ENCODE measurements at regions not wholly inside any gene's neighbourhood (a gene's known extent, or its start where the extent isn't known, plus 50 kb on each side); places are given as distances from the start of the nearest gene placed in this dataset.
"Not testable (repeated sequence)": the region's sequence is repeated elsewhere in the genome, so short reads cannot be mapped to it uniquely, and the experiment has no call there.

GRCh38 chr5:126115059-126115629 is 308.1 kb upstream of the GRAMD2B start:
- DNase-seq, result no peak
- intact Hi-C loops (cut with DNase I), result no loop called here

GRCh38 chr5:126117044-126117443 is 306.2 kb upstream of the GRAMD2B start:
- intact Hi-C loops (cut with DNase I), result no loop called here
- DNase-seq, result no peak

GRCh38 chr5:126119887-126120442 is 303.2 kb upstream of the GRAMD2B start:
- DNase-seq, result no peak
- intact Hi-C loops (cut with DNase I), result no loop called here

- intact Hi-C loops (cut with DNase I), result no loop called here
- DNase-seq, result no peak
These were observed 302.3 kb upstream of the GRAMD2B start for GRCh38 chr5:126120939-126121338.

GRCh38 chr5:126122942-126123341 is 300.3 kb upstream of the GRAMD2B start:
- DNase-seq, result no peak
- intact Hi-C loops (cut with DNase I), result no loop called here

- DNase-seq, result no peak
- intact Hi-C loops (cut with DNase I), result no loop called here
These were observed 298.4 kb upstream of the GRAMD2B start for GRCh38 chr5:126124706-126125345.

GRCh38 chr5:126125407-126125806 is 297.8 kb upstream of the GRAMD2B start:
- DNase-seq, result no peak
- intact Hi-C loops (cut with DNase I), result no loop called here

GRCh38 chr5:126126574-126126973 is 296.6 kb upstream of the GRAMD2B start:
- intact Hi-C loops (cut with DNase I), result no loop called here

GRCh38 chr5:126127371-126127770 is 295.8 kb upstream of the GRAMD2B start:
- DNase-seq; intact Hi-C loops (cut with DNase I): not testable (repeated sequence)

More at GRCh38 chr5:126126574-126126973, 296.6 kb upstream of the GRAMD2B start:
- no peak for DNase-seq

GRCh38 chr5:126129431-126129830 is 293.8 kb upstream of the GRAMD2B start:
- no peak for DNase-seq
- intact Hi-C loops (cut with DNase I), result no loop called here

- intact Hi-C loops (cut with DNase I), result no loop called here
- DNase-seq, result no peak
These were observed 289.8 kb upstream of the GRAMD2B start for GRCh38 chr5:126133424-126133823.

GRCh38 chr5:126137891-126138280 is 285.3 kb upstream of the GRAMD2B start:
- intact Hi-C loops (cut with DNase I), result no loop called here
- no peak for DNase-seq

GRCh38 chr5:126138281-126138931 is 284.8 kb upstream of the GRAMD2B start:
- intact Hi-C loops (cut with DNase I), result no loop called here
- DNase-seq, result no peak

- DNase-seq, result no peak
- intact Hi-C loops (cut with DNase I), result no loop called here
These were observed 284.1 kb upstream of the GRAMD2B start for GRCh38 chr5:126139086-126139485.

GRCh38 chr5:126139773-126140172 is 283.4 kb upstream of the GRAMD2B start:
- DNase-seq, result no peak
- intact Hi-C loops (cut with DNase I), result no loop called here

- DNase-seq, result no peak
- intact Hi-C loops (cut with DNase I), result no loop called here
These were observed 279.6 kb upstream of the GRAMD2B start for GRCh38 chr5:126143622-126144021.

- intact Hi-C loops (cut with DNase I); DNase-seq: not testable (repeated sequence)
These were observed 272.9 kb upstream of the GRAMD2B start for GRCh38 chr5:126150319-126150718.

GRCh38 chr5:126155298-126155697 is 267.9 kb upstream of the GRAMD2B start:
- intact Hi-C loops (cut with DNase I); DNase-seq: not testable (repeated sequence)

- intact Hi-C loops (cut with DNase I), result no loop called here
- DNase-seq, result no peak
These were observed 256.8 kb upstream of the GRAMD2B start for GRCh38 chr5:126166368-126166767.

GRCh38 chr5:126168785-126169184 is 254.4 kb upstream of the GRAMD2B start:
- no peak for DNase-seq
- intact Hi-C loops (cut with DNase I), result no loop called here

Measured in head of caudate nucleus (tissue), 42 donors.